ENCODE measurements at regions not wholly inside any gene's neighbourhood (a gene's known extent, or its start where the extent isn't known, plus 50 kb on each side); places are given as distances from the start of the nearest gene placed in this dataset.

- TF ChIP-seq CTCF (optimal IDR thresholded peaks at IDR 0.05 in 1 of 3, IDR thresholded peaks at IDR 0.05 in 1 of 3, conservative IDR thresholded peaks at IDR 0.05 in 1 of 3; ENCODE audit: extremely low read depth in 1 of 3, insufficient read depth in 2 of 3, low read length in 3 of 3) (no peak), EZH2 (IDR thresholded peaks at IDR 0.05; ENCODE audit: low read length) (no peak)
- Histone ChIP-seq H3K9me3 (ENCODE audit: control insufficient read depth, low read depth, low read length) (no peaks in the 10 kb centered on the region), H3K9me1 (ENCODE audit: control insufficient read depth, extremely low read depth, insufficient read depth, low read length) (no peaks in the 10 kb centered on the region), H3K79me2 (ENCODE audit: control insufficient read depth, insufficient read depth, low read length) (no peaks in the 10 kb centered on the region), H3K36me3 (ENCODE audit: control insufficient read depth in 2 of 2, extremely low read depth in 1 of 2, insufficient read depth in 2 of 2, low read length in 2 of 2) (no peaks in the 10 kb centered on the region), H3K27me3 (ENCODE audit: control insufficient read depth, extremely low read depth, insufficient read depth, low read length) (no peaks in the 10 kb centered on the region), H4K20me1 (ENCODE audit: control insufficient read depth, extremely low read depth, insufficient read depth, low read length) (no peaks in the 10 kb centered on the region), H3K4me3 (ENCODE audit: control insufficient read depth in 2 of 3, extremely low read depth in 1 of 3, insufficient read depth in 2 of 3, low read depth in 1 of 3, low read length in 3 of 3) (no peak overlapping the region), H3K4me2 (ENCODE audit: control insufficient read depth, extremely low read depth, insufficient read depth, low read depth, low read length) (peak overlapping the region; percentile 31), H3K9ac (ENCODE audit: control insufficient read depth, extremely low read depth, insufficient read depth, low read length) (no peak overlapping the region), H3K4me1 (ENCODE audit: control insufficient read depth, extremely low read depth, insufficient read depth, low read length) (peaks cover 23% of the 10 kb centered on the region), H2AFZ (ENCODE audit: control insufficient read depth, low read length) (no peak overlapping the region), H3K27ac (ENCODE audit: control insufficient read depth, insufficient read depth, low read length) (no peak overlapping the region)
- dilution Hi-C loops (cut with MboI; ENCODE audit: extremely low pct_ligation_motif_present, low sequenced_read_pairs), result no loop called here
- FAIRE-seq (no peak), DNase-seq (ENCODE audit: low read depth, low spot score) (no peak)
Measured at GRCh38 chr2:42879121-42879705, 86.8 kb upstream of the HAAO start.

- Histone ChIP-seq H2AFZ (ENCODE audit: control insufficient read depth, low read length) (no peak overlapping the region), H3K79me2 (ENCODE audit: control insufficient read depth, insufficient read depth, low read length) (no peaks in the 10 kb centered on the region), H3K9ac (ENCODE audit: control insufficient read depth, extremely low read depth, insufficient read depth, low read length) (no peak overlapping the region), H3K27me3 (ENCODE audit: control insufficient read depth, extremely low read depth, insufficient read depth, low read length) (no peaks in the 10 kb centered on the region), H3K36me3 (ENCODE audit: control insufficient read depth in 2 of 2, extremely low read depth in 1 of 2, insufficient read depth in 2 of 2, low read length in 2 of 2) (no peaks in the 10 kb centered on the region), H3K4me3 (ENCODE audit: control insufficient read depth in 2 of 3, extremely low read depth in 1 of 3, insufficient read depth in 2 of 3, low read depth in 1 of 3, low read length in 3 of 3) (no peak overlapping the region), H3K9me1 (ENCODE audit: control insufficient read depth, extremely low read depth, insufficient read depth, low read length) (no peaks in the 10 kb centered on the region), H4K20me1 (ENCODE audit: control insufficient read depth, extremely low read depth, insufficient read depth, low read length) (no peaks in the 10 kb centered on the region), H3K9me3 (ENCODE audit: control insufficient read depth, low read depth, low read length) (no peaks in the 10 kb centered on the region), H3K4me2 (ENCODE audit: control insufficient read depth, extremely low read depth, insufficient read depth, low read depth, low read length) (no peak overlapping the region), H3K4me1 (ENCODE audit: control insufficient read depth, extremely low read depth, insufficient read depth, low read length) (peaks cover 23% of the 10 kb centered on the region), H3K27ac (ENCODE audit: control insufficient read depth, insufficient read depth, low read length) (no peak overlapping the region)
- DNase-seq (ENCODE audit: low read depth, low spot score) (no peak), FAIRE-seq (no peak)
- TF ChIP-seq CTCF (optimal IDR thresholded peaks at IDR 0.05 in 1 of 3, IDR thresholded peaks at IDR 0.05 in 1 of 3, conservative IDR thresholded peaks at IDR 0.05 in 1 of 3; ENCODE audit: extremely low read depth in 1 of 3, insufficient read depth in 2 of 3, low read length in 3 of 3), result no peak
- no peak for TF ChIP-seq EZH2 (IDR thresholded peaks at IDR 0.05; ENCODE audit: low read length)
- dilution Hi-C loops (cut with MboI; ENCODE audit: extremely low pct_ligation_motif_present, low sequenced_read_pairs), result no loop called here
Measured at GRCh38 chr2:42878581-42878980, 86.2 kb upstream of the HAAO start.

All from keratinocyte (primary cell).